Endometrium (tissue), 2 donors: ENCODE measurements at regions not wholly inside any gene's neighbourhood (a gene's known extent, or its start where the extent isn't known, plus 50 kb on each side); places are given as distances from the start of the nearest gene placed in this dataset.

Experiments
- FAIRE-seq: peaks from 2 replicates; lab custom pipeline; 2012; peaks lifted over from hg19 to GRCh38; lab: Jason Lieb, UNC
- donor health status: control.
- donor health status: control.

DNA sequence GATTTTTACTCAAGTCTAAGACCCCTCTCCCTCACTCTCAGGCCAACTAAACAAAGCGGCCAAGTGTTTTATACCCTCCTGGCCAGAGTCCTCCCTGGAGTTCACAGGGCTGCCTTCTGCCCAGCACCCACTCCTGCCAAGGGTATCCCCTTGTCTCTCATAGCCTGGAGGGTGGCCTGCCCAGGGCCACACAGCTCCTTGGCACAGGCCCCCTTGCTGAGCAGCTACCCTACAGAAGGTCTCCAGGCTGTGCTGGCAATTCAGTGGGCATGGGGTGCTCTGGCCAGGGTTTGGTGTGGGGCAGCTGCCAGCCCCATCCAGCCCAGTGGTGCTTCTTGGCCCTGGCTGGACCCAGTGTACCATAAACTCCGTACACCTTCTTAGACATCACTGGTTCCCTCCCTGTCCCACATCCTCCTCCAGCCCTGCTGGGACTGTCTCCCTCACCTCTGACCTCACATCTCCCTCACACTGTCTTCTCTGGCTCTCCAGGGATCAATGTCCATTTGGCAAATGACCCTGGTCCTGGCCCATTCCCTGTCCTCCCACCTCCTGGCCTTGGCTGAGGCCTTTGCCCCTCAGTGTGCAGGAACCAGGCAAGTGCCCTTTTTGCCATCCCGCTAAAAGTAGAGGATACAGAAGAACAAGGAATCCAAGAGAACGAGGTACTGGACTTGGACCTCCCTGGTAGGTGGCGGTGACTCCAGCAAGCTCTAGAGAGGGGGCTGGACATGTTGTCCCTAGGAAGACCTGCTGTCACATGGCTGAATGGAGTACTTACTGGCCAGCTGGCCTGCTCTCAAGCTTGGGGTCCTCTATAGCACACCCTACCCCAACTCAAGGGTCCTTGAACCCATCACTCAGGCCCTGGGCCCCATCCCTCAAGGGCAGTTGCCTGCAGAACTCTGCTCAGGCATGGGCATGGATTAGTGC lies 50.0 kb upstream of the TRPM1 start:
- FAIRE-seq, result no peak

DNA sequence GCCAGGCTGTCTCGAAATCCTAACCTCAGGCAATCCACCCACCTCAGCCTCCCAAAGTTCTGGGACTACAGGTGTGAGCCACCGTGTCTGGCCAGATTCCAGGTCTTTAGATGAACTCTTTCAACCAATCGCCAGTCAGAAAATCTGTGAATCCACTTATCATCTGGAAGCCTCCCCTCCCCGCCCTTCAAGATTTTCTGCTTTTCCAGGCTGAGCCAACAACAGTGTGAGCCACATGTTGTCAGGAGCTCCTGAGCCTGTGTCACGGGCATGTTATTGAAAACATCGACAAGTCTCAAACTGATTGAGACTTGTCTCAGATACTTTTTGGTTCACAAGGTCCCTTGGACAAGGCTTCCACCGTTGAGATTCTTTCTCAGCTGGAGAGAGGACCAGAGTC lies 52.0 kb upstream of the TRPM1 start:
- FAIRE-seq, result no peak

DNA sequence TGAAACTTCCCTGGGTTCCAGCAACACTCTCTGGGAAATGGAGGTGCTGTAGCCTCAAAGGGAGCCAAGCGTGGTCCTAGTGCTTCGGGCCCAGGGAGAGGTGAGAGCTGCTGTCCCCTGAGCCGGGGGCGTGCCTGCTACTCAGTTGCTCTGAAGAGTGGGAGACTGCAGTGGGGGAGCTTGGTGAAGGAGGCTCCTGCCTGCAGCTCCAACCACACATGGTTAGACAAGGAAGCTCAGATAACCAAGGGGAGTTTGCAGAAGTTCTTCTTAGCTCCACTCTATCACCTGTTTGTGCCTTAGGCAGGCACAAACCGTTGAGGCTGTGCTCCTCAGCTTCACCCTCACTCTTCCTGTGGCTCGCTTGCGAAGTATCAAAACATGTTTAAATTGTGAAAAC lies 53.6 kb upstream of the TRPM1 start:
- FAIRE-seq, result no peak

DNA sequence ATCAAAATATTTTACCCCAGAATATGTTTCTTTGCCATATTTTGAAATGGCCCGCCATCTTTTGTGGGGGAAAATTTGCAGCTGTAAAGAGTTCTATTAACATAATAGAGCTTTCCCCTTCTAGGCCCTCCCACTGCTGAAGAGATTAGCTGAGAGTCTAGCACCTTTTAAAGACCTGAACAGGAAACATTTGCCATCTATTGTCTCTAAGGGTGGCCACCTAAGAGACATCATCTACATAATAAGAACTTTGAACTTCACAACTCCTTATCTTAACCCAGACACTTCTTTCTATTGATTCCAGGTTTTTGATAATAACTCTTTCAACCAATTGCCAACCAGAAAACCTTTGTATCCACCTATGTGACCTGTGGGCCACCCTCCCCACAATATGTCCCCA lies 54.7 kb upstream of the TRPM1 start:
- no peak for FAIRE-seq

DNA sequence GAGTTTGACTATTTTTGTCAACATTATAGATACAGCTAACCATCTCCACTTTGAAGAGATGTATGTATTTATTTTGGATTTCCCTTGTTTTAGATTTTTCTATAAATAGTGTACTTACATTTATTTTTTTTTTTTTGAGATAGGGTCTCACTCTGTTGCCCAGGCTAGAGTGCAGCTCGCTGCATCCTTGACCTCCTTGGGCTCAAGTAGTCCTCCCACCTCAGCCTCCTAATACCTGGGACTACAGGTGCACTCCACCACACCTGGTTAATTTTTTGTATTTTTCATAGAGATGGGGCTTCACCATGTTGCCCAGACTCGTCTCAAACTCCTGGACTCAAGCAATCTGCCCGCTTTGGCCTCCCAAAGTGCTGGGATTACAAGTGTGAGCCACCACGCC lies 55.3 kb upstream of the TRPM1 start:
- no peak for FAIRE-seq

DNA sequence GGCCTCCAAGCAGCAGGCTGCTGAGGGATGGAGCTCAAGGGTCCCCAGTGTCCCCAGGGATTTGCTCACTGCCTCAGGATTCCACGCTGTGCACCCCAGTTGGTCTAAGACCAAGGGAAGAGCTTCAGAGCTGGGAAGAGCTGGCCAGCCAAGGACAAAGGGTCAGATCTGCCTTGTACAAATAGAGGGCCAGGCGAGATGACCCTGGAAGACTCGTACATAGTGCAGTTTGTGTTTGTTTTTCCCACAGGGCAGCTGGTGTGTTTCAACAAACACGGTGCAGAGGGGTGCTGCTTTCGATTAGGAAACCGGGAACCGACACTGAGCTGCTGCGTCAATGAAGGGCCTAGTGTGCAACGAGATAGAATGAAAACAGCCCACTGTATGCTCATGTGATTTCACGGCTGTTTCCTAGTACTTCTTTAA lies 56.1 kb upstream of the TRPM1 start:
- no peak for FAIRE-seq

DNA sequence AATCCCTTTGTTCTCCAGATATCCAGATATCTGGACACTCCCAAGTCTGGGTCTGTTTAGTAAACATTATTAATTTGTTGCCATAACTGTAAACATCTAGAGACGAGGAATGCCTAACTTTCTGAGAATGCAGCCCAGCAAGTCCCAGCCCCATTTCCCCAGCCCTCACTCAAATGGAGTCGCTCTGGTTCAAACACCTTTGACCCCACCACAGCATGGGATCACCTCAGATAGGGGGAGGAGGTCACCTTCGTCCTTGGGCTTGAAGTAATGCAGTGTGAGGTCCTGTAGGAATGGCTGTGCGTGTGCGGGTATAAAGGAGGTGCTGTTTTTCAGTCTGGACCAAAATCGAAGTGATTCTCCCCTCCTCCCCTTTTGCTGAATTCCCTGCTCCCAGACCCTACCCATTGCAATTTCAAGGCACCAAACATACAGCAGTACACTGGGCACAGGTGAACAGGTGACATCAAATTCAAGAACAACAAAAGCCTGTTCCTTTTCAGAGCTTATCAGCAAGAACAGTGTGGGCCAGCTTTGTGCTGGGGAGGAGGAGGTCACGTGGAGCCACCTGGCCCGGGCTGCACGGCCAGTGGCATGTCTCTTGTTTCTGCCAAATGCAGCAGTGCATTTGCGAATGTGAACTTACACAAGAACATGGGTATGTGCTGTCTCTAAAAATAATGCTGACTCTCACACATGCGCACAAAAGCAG lies 57.5 kb upstream of the TRPM1 start:
- FAIRE-seq, result no peak

DNA sequence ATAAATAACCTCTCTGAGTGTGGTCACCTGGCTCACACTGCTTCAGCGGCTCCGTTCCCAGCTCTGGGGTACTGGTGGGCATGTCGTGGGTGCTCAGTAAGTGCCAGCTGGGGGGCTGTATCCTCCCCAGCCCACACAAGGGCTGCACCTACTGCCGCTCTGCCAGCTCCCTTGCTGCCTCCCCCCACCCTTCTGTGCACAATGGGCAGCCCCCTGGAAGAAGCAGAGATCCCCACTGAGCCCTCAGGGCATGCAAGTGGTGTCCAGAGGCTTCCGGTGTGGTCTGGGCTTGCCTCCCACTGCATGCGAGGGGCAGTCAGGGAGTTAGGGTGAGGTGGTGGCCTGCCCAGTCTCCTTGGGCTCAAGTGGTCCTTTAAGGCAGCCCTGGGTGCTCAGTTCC lies 58.3 kb upstream of the TRPM1 start:
- no peak for FAIRE-seq

DNA sequence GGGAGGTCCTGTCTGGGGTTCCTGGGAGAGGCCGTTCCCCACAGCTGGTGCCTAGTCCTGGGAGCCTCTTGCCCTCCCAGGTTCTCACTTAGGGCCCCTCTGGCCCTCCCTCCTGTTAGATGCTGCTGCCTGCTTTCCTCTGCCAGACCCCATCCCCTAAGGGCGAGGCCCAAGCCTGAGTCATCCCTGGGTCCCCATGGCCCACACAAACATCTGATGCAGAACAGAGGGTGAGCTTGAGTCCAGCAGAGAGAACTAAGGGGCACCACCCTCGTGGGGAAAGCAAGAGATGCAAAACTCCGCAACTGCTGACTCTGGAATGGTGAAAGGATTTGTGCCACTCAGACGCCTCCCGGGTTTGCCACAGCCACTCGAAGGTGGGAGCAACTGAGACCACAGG lies 58.8 kb upstream of the TRPM1 start:
- no peak for FAIRE-seq

DNA sequence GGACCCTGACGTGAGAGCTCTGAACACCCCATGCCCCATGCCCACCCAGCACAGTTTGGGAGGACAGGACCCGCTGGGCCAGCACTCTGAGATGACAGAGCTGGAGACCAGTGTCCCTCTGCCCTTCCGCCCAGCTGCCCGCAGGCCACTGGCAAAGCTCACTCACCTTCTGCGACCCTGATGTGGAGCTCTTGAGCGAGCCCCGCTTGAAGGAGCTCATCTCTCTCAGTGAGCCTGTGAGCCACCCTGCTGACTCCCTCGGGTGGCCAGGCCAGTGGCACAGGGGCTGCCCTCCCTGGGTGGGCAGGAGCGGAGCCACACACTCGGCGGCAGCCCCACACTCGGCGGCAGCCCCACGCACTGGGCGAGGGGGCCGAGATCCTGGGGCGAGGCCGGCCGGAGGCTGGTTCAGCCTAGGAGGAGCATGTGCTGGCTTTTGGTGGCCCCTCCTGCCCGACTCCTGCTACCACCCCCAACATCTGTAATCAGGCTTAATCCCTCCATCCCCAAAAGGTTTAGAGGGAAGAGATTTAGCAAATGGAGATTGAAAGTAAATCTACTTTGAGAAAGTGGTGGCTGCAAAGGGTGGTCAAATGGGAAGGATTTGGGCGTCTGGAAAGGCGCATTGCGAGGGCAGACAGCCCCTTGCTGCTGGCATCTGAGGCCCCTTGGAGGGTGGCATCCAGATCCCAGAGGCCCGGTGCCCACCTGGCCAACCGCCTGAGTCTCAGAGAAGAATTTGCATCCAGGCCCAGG lies 59.4 kb upstream of the TRPM1 start:
- no peak for FAIRE-seq

DNA sequence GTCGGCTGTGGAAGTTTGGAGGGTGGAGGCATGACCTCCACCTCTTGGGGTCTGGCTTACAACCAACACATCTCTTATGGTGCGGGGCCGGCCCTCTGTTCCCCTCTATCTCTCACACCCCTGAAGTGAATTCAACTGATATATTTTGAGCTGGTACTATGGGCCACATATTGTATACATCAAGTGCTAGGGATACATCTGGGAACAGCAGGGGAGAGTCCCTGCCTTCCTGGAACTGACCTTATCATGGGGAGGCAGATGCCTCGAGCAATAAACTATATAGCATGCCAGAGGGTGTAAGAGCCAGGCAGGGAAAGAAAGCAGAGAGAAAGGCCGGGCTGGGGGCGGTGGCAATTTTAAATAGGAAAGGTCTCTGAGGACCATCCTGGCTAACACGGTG lies 60.4 kb upstream of the TRPM1 start:
- no peak for FAIRE-seq

DNA sequence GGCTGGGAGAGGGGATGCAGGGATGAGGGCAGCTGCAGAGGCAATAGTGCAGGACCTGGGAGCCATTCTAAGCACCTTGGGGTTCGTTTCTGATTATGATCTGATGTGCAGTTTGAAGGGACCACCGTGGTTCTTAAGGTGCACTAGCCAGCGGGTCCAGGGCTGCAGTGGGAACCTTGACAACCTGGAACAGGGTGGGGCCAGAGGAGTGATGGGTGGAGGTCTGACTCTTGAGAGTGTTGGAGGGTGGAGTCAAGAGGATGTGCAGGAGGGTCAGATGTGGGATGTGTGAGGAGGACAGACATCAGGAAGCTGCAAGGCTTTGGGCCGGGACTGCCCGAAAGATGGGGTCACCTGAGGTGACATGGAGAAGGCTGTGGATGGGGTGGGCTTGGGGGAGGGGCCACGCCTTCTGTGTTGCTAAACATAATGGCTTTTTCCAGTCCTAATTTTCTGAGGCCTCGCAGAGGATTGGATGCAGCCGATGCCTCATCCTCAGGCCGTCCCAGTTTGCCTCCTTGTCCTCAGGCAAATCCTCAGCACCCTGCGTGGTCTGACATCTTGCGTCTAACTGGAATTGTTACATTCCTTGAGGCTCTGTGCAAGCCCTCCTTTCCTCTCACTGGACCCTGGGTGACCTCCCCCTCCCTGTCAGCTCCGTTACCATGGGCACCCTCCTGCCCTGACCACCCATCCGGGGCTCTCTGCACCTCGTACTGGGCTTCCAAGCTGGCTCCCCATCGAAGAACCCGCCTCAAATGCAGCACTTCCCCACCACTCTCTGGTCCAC lies 61.4 kb upstream of the TRPM1 start:
- no peak for FAIRE-seq

DNA sequence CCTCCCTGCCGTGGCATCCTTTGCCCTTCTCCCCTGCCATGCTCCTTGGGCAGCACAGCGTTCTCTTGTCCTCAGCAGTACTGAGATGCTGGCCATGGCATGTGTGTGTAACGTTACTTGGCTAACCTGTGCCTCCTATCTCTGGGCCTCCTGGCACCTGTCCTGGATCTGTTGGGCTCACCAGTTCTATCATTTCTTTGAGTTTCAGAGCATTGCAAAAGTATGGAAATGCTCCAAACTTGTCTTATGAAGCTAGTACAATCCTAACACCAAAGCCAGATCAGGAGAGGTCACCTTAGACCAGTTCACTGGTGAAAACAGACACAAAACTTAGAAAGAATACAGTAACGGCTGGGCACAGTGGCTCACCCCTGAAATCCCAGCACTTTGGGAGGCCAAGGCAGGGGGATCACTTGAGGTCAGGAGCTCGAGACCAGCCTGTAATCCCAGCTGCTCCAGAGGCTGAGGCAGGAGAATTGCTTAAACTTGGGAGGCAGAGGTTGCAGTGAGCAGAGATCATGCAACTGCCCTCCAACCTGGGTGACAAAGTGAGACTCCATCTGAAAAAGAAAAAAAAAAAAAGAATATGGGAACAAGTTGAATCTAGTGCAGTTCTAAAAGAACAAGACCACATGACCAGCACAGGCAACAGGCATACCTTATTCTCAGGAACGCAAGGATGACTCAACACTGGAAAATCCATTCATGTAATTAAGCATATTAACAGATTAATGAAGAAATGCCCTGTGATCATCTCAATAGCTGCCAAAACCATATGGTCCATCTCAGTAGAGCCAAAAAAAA lies 62.4 kb upstream of the TRPM1 start:
- no peak for FAIRE-seq

DNA sequence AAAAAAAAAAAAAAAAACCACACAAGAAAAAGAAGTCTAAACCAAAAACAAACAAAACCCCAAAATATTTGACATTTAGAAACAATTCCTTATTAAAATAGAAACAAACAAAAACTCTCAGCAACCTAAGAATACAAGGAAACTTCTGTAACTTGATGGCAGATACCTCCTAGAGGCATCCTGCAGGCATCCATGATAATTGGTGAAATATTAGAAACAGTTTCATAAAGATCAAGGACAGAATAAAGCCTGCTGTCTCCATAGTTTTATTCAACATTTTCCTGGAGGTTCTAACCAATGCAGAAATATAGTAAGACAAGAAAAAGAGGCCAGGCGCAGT lies 63.0 kb upstream of the TRPM1 start:
- no peak for FAIRE-seq

DNA sequence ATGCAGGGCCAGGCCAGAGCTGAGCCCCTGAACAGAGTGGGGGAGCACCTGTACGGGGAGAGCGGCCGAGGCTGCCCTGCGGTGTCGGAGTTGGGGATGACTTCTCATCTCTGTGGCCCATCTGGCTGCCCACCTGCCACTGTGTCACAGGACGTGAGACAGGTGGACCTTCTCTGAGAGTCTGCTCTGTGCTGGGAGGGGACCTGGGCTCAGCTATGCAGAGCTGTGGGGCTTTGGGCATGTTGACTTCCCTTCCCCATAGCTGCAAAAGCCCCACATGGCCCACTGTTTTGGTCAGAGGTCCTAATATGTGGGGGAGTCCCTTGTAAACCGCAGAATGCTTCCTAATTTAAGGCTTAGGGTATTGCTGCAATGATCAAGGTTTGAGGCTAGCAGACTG lies 68.0 kb upstream of the TRPM1 start:
- FAIRE-seq, result no peak

DNA sequence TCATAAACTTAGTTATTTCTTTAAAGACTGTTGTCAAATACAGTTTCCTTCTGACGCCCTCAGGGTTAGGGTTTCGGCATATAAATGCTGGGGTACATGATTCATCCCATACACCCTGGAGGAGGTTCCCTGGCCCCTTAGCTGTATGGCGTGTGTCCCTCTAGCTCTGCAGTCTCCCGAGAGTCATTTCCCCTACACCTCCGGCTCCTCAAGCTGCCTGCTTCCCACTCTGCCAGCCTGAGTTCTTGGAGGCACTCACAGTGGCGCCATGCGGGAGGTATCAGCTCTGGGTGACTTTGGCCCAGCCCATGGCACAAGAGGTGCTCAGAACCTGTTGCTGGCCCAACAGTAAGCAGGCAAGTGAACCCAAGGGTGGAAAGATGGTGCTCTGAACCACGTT lies 70.2 kb upstream of the TRPM1 start:
- no peak for FAIRE-seq

DNA sequence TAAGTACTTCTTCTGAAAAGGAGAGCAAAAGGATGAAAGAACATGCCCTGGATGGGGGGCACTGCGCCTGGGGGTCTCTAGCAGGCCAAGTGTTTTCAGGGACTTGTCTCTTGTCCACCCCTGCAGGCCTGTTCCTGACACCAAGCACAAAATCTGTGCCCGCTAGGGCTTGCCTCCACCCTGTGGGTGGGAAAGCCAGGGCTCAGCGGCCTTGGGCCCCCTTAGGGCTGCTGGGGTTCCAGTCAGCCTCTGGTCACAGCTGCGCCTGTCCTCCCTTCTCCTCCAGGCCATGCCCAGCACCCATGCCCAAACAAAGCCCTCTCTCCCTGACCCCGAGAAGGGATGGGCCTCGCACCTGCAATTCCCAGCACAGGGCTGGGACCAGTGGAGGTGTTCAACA lies 71.1 kb upstream of the TRPM1 start:
- no peak for FAIRE-seq

DNA sequence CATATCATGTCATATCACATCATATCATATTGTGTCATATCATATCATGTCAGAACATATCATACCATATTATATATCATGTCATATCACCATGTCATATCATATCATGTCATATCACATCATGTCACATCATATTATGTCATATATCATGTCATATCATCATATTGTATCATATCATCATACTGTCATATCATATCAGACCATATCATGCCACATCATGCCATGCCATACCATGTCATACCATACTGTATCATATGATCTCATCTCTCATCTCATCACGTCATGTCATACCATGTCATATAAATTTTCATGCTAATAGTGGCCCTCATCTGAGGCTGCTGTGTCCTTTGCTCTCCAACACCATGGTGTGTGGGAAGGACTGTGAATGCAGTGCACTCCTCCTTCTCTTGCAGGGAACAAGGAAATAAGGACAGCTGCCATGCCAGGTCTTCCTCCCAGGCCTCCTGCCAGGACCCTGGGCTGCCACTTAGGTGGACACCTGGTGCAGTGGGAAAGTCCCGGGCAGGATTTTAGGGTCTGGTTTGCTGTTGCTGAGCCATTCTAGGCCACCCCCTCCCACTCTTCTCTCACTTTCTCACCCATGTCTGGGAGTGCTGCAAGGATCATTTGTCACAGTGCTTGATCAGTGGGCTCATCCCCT lies 72.4 kb upstream of the TRPM1 start:
- FAIRE-seq, result no peak

DNA sequence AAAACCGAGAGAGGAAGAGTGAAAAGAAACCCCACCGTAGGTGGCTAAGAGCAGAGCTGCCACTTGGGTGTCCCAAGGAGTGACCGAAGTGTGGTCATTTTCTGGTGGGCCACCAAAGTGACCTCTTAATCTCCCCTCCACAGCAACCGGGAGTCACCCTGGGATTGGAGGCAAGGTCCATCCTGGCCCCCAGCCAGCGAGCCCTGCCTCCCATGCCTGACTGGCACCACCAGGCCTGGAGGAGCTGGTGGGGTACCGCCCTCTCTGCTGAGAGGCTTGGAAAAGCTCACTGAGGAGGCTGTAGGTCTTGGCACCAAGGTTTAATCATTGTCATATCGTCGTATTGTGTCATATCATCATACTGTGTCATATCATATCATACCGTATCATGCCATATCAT lies 74.0 kb upstream of the TRPM1 start:
- no peak for FAIRE-seq

DNA sequence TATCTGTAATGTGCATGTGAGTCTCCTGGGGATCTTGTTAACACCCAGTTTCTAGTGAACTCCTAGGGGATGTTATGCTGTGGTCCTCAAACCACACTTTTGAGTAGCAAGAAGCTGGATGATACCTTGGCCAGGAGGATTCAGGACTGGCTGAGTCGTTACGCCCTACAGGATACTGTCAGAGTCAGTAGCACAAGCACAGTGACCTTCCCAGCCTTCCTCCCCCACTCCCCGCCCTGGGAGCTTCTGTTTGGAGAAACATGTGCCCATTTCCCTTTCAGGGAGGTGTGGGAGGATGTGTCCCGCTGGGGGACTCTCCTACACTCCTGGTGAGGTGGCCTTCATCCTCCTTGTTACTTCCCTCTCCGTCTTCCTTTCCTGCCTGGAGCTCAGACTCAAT lies 76.4 kb upstream of the TRPM1 start:
- FAIRE-seq, result no peak

DNA sequence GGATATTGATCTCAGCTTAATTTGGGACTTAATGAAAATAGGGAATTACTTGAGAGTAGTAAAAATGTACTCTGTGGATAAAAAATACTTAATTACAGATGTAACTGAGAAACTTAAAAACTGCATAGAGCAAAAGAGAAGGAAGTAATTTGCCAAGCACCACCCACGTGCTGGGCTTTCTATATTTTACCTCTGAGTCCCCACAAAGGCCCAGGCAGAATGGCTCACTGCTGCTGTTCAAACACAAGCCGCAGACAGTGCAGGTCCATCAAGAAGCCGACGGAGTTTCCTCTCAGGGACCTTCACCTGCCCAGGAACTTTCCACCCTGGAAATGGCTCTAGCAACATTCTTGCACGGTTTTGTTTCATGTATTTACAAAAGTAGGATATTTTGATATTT lies 77.2 kb upstream of the TRPM1 start:
- FAIRE-seq, result no peak
